CD4-positive, alpha-beta memory T cell (primary cell): ENCODE measurements at regions not wholly inside any gene's neighbourhood (a gene's known extent, or its start where the extent isn't known, plus 50 kb on each side); places are given as distances from the start of the nearest gene placed in this dataset.
"Not testable (repeated sequence)": the region's sequence is repeated elsewhere in the genome, so short reads cannot be mapped to it uniquely, and the experiment has no call there.

ENCODE experiments used
- CTCF ChIA-PET: fragments of 350-600 bp; sonication (Branson Sonifier 250); formaldehyde crosslinking; loops from one replicate; lab custom pipeline; 2021; ENCODE audit warnings: inconsistent platforms; ENCODE audit not compliant: partially characterized antibody; lab: Charles Lee
- POLR2A ChIA-PET: fragments of 350-600 bp; sonication (Branson Sonifier 250); formaldehyde crosslinking; loops from one replicate; lab custom pipeline; 2021; ENCODE audit not compliant: partially characterized antibody; lab: Charles Lee
- DNase-seq, 5 donors: peaks; one replicate each; pipeline versions ENCODE4 v3.0.0 to v3.0.0-alpha.2; 2020 to 2022; ENCODE audit warnings: mixed read lengths in 1 of 5
- H3K27ac ChIP-seq: one replicate; pipeline ENCODE4 v1.7.0; 2013; ENCODE audit warnings: low read depth, low read length
- H3K27me3 ChIP-seq: 2 replicates; pipeline ENCODE4 v1.7.0; 2013; ENCODE audit warnings: mild to moderate bottlenecking, low read length, moderate library complexity; ENCODE audit not compliant: insufficient read depth
- H3K36me3 ChIP-seq: 2 replicates; pipeline ENCODE4 v1.7.0; 2013; ENCODE audit warnings: mild to moderate bottlenecking, low read length, moderate library complexity; ENCODE audit not compliant: insufficient read depth
- H3K4me1 ChIP-seq: 2 replicates; pipeline ENCODE4 v1.7.0; 2013; ENCODE audit warnings: mild to moderate bottlenecking, low read length, moderate library complexity; ENCODE audit not compliant: insufficient read depth
- H3K4me3 ChIP-seq, 2 donors: one replicate each; pipeline ENCODE4 v1.7.0; 2013; ENCODE audit warnings: low read length in 2 of 2, mild to moderate bottlenecking in 1 of 2
- H3K9me3 ChIP-seq, 2 donors: one replicate each; pipeline ENCODE4 v1.7.0; 2013; ENCODE audit warnings: low read length in 2 of 2, control low read depth in 1 of 2; ENCODE audit not compliant: control insufficient read depth in 1 of 2
- H3K27ac Mint-ChIP-seq, 7 donors: one replicate each; pipeline ENCODE4 v1.8.0; 2020 to 2021; ENCODE audit warnings: mixed read lengths in 7 of 7, mild to moderate bottlenecking in 6 of 7, inconsistent platforms in 3 of 7, moderate library complexity in 3 of 7
- H3K27me3 Mint-ChIP-seq, 2 donors: one replicate each; pipeline ENCODE4 v1.8.0; 2020 to 2021; ENCODE audit warnings: mixed read lengths in 2 of 2
- H3K36me3 Mint-ChIP-seq, 2 donors: one replicate each; pipeline ENCODE4 v1.8.0; 2020 to 2021; ENCODE audit warnings: mixed read lengths in 2 of 2, inconsistent platforms in 1 of 2, mild to moderate bottlenecking in 1 of 2
- H3K4me1 Mint-ChIP-seq, 4 donors: one replicate each; pipeline ENCODE4 v1.8.0; 2020 to 2021; ENCODE audit warnings: mixed read lengths in 4 of 4, mild to moderate bottlenecking in 1 of 4
- H3K4me3 Mint-ChIP-seq, 8 donors: one replicate each; pipeline ENCODE4 v1.8.0; 2020 to 2021; ENCODE audit warnings: mixed read lengths in 8 of 8, mild to moderate bottlenecking in 7 of 8, moderate library complexity in 6 of 8, inconsistent platforms in 3 of 8
- H3K9me3 Mint-ChIP-seq, 8 donors: one replicate each; pipeline ENCODE4 v1.8.0; 2020 to 2021; ENCODE audit warnings: mixed read lengths in 8 of 8, mild to moderate bottlenecking in 5 of 8, inconsistent platforms in 3 of 8, moderate library complexity in 1 of 8
- intact Hi-C: fragments of 100-400 bp; cut with micrococcal nuclease; formaldehyde crosslinking; loops from one replicate; pipeline ENCODE4 v1.15.1; 2023

DNA sequence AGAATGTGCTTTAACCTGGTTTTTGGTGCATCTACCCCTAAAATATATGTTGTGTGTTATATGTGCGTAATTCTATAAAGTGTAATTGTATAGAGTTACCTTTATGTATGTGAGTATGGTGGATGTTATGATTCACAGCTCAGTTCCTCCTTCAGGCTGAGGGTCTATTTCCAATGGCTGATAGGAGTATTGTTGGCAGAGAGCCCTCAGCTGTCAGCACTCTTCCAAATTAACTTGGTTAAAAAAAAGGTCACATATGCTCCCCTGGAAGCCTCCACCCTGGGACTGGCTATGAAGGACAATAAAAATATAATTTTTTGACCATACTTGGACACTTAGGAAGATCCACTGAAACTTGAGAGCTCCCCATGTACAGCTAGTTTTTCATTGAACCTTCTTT is 250.4 kb upstream of the CDH12 start:
- DNase-seq, result no peak
- Histone ChIP-seq H3K4me1 (no peaks in the 10 kb centered on the region), H3K27me3 (no peaks in the 10 kb centered on the region), H3K4me3 (no peak overlapping the region), H3K9me3 (peaks cover 0 to 12% of the 10 kb centered on the region in 2 donors), H3K27ac (no peak overlapping the region), H3K36me3 (no peaks in the 10 kb centered on the region)
- intact Hi-C loops, result no loop called here
- no peak overlapping the region for H3K4me3 Mint-ChIP-seq
- H3K36me3 Mint-ChIP-seq, result no peaks in the 10 kb centered on the region
- CTCF ChIA-PET, result no interaction called here
- H3K27me3 Mint-ChIP-seq, result no peaks in the 10 kb centered on the region
- no peaks in the 10 kb centered on the region for H3K4me1 Mint-ChIP-seq
- POLR2A ChIA-PET, result no interaction called here
- no peak overlapping the region for H3K27ac Mint-ChIP-seq
- H3K9me3 Mint-ChIP-seq, result peaks cover 0 to 57% (median 24%) of the 10 kb centered on the region in 8 donors

DNA sequence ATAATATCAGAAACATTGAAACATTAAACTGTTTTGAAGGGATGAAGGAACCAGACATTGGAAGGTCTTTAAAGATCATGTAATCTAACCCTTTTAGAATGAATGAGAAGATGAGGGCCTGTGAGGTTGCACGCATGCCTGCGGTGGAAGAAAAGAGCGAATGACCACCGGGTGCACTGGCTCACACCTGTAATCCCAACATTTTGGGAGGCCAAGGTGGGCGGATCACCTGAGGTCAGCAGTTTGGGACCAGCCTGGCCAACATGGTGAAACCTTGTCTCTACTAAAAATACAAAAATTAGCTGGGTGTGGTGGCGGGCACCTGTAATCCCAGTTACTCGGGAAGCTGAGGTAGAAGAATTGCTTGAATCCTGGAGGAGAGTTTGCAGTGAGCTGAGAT is 242.3 kb upstream of the CDH12 start:
- H3K4me1 Mint-ChIP-seq, CTCF ChIA-PET, intact Hi-C loops, H3K27ac ChIP-seq, H3K36me3 Mint-ChIP-seq, H3K36me3 ChIP-seq, H3K4me1 ChIP-seq, H3K27ac Mint-ChIP-seq, POLR2A ChIA-PET, DNase-seq, H3K27me3 Mint-ChIP-seq, H3K9me3 ChIP-seq, H3K4me3 ChIP-seq, H3K4me3 Mint-ChIP-seq, H3K27me3 ChIP-seq: not testable (repeated sequence)
- peaks cover 3 to 18% (median 6%) of the 10 kb centered on the region in 8 donors for H3K9me3 Mint-ChIP-seq

DNA sequence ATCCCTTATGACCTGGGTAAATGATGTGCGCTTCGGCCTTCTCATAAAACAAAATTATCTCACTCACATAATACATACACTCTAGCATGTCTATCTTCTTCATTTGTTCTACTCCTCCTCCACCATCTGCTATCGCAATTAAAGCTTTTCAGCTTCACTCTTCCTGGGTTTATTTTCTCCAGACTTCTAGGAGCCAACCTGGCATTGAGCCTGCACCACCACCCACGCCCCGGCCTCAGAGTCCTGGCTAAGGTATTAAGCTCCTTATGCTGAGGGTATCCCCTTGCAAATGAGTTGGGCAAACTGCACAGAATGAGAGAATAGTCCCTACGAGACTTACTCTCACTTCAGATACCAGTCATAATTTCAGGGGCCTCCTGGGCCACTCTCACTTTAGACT is 236.1 kb upstream of the CDH12 start:
- Histone ChIP-seq H3K27me3 (no peaks in the 10 kb centered on the region), H3K4me1 (no peaks in the 10 kb centered on the region), H3K36me3 (no peaks in the 10 kb centered on the region), H3K4me3 (no peak overlapping the region), H3K9me3 (no peaks in the 10 kb centered on the region), H3K27ac (no peak overlapping the region)
- intact Hi-C loops, result no loop called here
- no peak for DNase-seq
- H3K4me3 Mint-ChIP-seq, result no peak overlapping the region
- no peaks in the 10 kb centered on the region for H3K36me3 Mint-ChIP-seq
- ChIA-PET CTCF (no interaction called here), POLR2A (no interaction called here)
- H3K27me3 Mint-ChIP-seq, result no peaks in the 10 kb centered on the region
- H3K27ac Mint-ChIP-seq, result peak overlapping the region in 1 of 7 donors; percentile 1
- H3K9me3 Mint-ChIP-seq, result peaks cover 2 to 33% (median 11%) of the 10 kb centered on the region in 8 donors
- no peaks in the 10 kb centered on the region for H3K4me1 Mint-ChIP-seq

DNA sequence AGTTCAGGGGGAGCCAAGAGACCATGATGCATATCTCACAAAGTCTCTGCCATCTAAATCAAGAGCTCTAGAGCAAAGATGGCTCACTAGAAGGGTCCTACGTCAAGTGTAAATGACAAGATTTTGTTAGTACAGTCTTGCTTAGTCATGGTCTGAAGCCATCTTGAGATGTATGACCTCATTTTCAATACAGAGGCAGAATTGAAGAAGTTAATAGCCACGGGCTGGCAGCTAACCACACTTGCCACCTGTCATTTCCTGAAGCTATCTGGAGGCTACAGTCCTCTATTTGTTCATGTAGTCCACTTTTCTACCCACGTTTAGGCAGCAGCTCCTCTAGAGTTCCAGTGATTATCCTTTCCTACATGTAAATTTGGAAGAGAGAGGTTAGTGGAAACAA is 231.7 kb upstream of the CDH12 start:
- peaks cover 0 to 33% (median 8%) of the 10 kb centered on the region in 8 donors for H3K9me3 Mint-ChIP-seq
- H3K36me3 Mint-ChIP-seq, result no peaks in the 10 kb centered on the region
- H3K4me1 Mint-ChIP-seq, result no peaks in the 10 kb centered on the region
- Histone ChIP-seq H3K4me1 (no peaks in the 10 kb centered on the region), H3K4me3 (no peak overlapping the region), H3K9me3 (no peaks in the 10 kb centered on the region), H3K27me3 (no peaks in the 10 kb centered on the region), H3K27ac (no peak overlapping the region), H3K36me3 (no peaks in the 10 kb centered on the region)
- ChIA-PET CTCF (no interaction called here), POLR2A (no interaction called here)
- no peaks in the 10 kb centered on the region for H3K27me3 Mint-ChIP-seq
- intact Hi-C loops, result no loop called here
- no peak overlapping the region for H3K27ac Mint-ChIP-seq
- H3K4me3 Mint-ChIP-seq, result no peak overlapping the region
- DNase-seq, result no peak

DNA sequence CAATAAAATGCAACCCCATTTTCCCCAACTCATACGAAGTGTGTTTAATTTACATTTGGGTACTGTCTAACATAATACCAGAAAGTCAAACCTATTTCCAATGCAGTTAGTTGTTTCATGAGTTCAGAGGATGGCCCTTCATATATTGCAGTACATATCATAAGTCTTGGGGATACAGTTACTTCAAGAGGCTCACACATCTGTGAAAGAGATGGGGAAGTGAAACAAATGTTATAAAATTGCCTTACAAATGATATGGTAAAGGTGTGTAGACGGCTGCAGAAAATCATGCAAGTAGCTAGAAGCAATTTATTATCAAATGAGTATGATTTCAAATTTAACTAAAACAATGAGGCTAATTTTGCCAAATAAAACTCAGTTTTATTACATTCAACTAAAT is 219.0 kb upstream of the CDH12 start:
- no peaks in the 10 kb centered on the region for H3K36me3 Mint-ChIP-seq
- no peak overlapping the region for H3K27ac Mint-ChIP-seq

DNA sequence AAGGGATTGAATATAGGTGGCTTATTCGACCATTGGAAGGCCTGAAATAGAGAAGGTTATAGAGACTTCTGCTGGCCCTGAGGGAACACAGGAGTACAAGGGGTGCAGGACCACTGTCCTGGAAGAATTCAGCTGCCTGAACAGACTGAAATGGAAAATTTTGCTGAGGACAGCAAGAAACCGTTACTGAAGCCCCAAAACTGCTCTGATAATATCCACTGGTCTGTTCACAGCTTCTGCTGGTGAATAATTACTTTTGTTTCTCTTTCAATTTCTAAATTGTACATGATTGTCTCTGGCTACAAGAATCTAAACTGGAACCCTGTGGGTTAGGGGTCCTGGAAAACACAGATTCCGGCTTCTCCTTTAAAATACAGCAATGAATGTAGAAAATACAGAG is 218.5 kb upstream of the CDH12 start:
- intact Hi-C loops, result no loop called here

More for the DNA sequence above, 219.0 kb upstream of the CDH12 start:
- no peaks in the 10 kb centered on the region for H3K4me1 Mint-ChIP-seq
- peaks cover 0 to 10% (median 5%) of the 10 kb centered on the region in 8 donors for H3K9me3 Mint-ChIP-seq
- DNase-seq, result no peak
- Histone ChIP-seq H3K27me3 (no peaks in the 10 kb centered on the region), H3K4me1 (no peaks in the 10 kb centered on the region), H3K4me3 (no peak overlapping the region), H3K27ac (no peak overlapping the region), H3K9me3 (peaks cover 0 to 3% of the 10 kb centered on the region in 2 donors), H3K36me3 (no peaks in the 10 kb centered on the region)
- H3K4me3 Mint-ChIP-seq, result no peak overlapping the region
- ChIA-PET POLR2A (no interaction called here), CTCF (no interaction called here)
- H3K27me3 Mint-ChIP-seq, result no peaks in the 10 kb centered on the region
- intact Hi-C loops, result no loop called here

DNA sequence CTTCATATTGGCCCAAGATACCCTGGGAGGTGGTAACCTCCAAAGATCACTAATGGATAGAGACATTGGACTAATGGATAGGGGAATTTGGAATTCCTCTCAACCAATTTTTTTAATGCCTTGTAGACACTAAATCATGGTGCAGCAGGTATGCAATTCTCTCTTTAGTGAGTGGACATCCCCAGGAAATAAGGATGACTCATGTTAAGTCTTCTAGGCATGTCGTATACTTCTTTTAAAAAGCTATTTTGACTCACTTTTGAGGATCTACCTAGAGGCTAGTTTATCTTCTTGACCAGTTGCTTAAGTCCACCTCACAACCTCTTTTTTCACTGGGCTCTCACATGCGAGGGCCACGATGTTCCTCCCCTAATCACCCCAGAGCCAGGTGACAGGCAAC is 211.6 kb upstream of the CDH12 start:
- no peak for DNase-seq
- Mint-ChIP-seq H3K27me3 (no peaks in the 10 kb centered on the region), H3K4me1 (no peaks in the 10 kb centered on the region), H3K27ac (no peak overlapping the region), H3K36me3 (no peaks in the 10 kb centered on the region), H3K9me3 (peaks cover 0 to 18% (median 8%) of the 10 kb centered on the region in 8 donors), H3K4me3 (no peak overlapping the region)
- Histone ChIP-seq H3K27ac (no peak overlapping the region), H3K9me3 (no peaks in the 10 kb centered on the region), H3K27me3 (no peaks in the 10 kb centered on the region), H3K36me3 (no peaks in the 10 kb centered on the region), H3K4me3 (no peak overlapping the region), H3K4me1 (no peaks in the 10 kb centered on the region)
- CTCF ChIA-PET, result no interaction called here
- POLR2A ChIA-PET, result no interaction called here
- intact Hi-C loops, result no loop called here

More for the DNA sequence above, 218.5 kb upstream of the CDH12 start:
- Histone ChIP-seq H3K9me3 (no peaks in the 10 kb centered on the region), H3K4me1 (no peaks in the 10 kb centered on the region), H3K4me3 (no peak overlapping the region), H3K27me3 (no peaks in the 10 kb centered on the region), H3K36me3 (no peaks in the 10 kb centered on the region), H3K27ac (no peak overlapping the region)
- Mint-ChIP-seq H3K27ac (no peak overlapping the region), H3K9me3 (peaks cover 0 to 14% (median 6%) of the 10 kb centered on the region in 8 donors), H3K4me1 (no peaks in the 10 kb centered on the region), H3K27me3 (no peaks in the 10 kb centered on the region), H3K36me3 (no peaks in the 10 kb centered on the region), H3K4me3 (no peak overlapping the region)
- no peak for DNase-seq
- ChIA-PET POLR2A (no interaction called here), CTCF (no interaction called here)

DNA sequence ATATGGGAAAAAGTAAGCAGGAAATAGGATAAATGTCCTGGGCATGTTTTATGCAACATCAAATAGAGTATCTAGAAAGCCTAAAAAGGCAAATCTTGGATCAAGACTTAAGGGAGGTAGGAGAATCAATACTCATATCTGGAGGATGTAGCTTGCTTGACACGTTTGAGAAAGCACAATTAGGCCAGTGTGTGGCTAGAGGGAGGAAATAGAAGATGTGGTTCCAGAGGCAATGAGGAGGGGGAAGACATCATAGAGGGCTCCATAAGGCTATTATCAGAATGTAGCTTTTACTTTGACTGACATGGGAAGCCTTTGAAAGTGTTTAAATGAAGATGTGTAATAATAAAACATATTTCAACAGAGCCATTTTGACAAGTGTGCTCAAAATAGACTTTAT is 200.7 kb upstream of the CDH12 start:
- Histone ChIP-seq H3K36me3 (no peaks in the 10 kb centered on the region), H3K27ac (no peak overlapping the region), H3K4me1 (no peaks in the 10 kb centered on the region), H3K27me3 (no peaks in the 10 kb centered on the region), H3K9me3 (no peaks in the 10 kb centered on the region), H3K4me3 (no peak overlapping the region)
- no peak for DNase-seq
- H3K27ac Mint-ChIP-seq, result no peak overlapping the region
- no peaks in the 10 kb centered on the region for H3K36me3 Mint-ChIP-seq
- no peaks in the 10 kb centered on the region for H3K4me1 Mint-ChIP-seq
- ChIA-PET POLR2A (no interaction called here), CTCF (no interaction called here)
- H3K9me3 Mint-ChIP-seq, result peaks cover 0 to 12% (median 4%) of the 10 kb centered on the region in 8 donors
- H3K27me3 Mint-ChIP-seq, result no peaks in the 10 kb centered on the region
- intact Hi-C loops, result no loop called here
- no peak overlapping the region for H3K4me3 Mint-ChIP-seq
